Fibroblast of skin of left biceps (primary cell): ENCODE measurements at regions not wholly inside any gene's neighbourhood (a gene's known extent, or its start where the extent isn't known, plus 50 kb on each side); places are given as distances from the start of the nearest gene placed in this dataset.
"Not testable (repeated sequence)": the region's sequence is repeated elsewhere in the genome, so short reads cannot be mapped to it uniquely, and the experiment has no call there.

Source experiments
- DNase-seq, 2 experiments: peaks; one replicate each; pipeline ENCODE4 v3.0.0-alpha.2; 2013; ENCODE audit warnings: low read depth in 2 of 2

GRCh38 chr5:8557728-8558127 lies 688.8 kb downstream of the MTRR start:
- no peak for DNase-seq

GRCh38 chr5:8560776-8561175 lies 691.8 kb downstream of the MTRR start:
- no peak for DNase-seq

GRCh38 chr5:8561224-8561840 lies 692.4 kb downstream of the MTRR start:
- DNase-seq = no peak

- no peak for DNase-seq
Measured at GRCh38 chr5:8561854-8562253, 692.9 kb downstream of the MTRR start.

GRCh38 chr5:8563540-8563939 lies 694.6 kb downstream of the MTRR start:
- DNase-seq = not testable (repeated sequence)

GRCh38 chr5:8568858-8569257 lies 699.9 kb downstream of the MTRR start:
- no peak for DNase-seq

- no peak for DNase-seq
Measured at GRCh38 chr5:8570528-8570927, 701.6 kb downstream of the MTRR start.

- no peak for DNase-seq
Measured at GRCh38 chr5:8576178-8576577, 707.2 kb downstream of the MTRR start.

GRCh38 chr5:8577792-8578191 lies 708.8 kb downstream of the MTRR start:
- no peak for DNase-seq

GRCh38 chr5:8580298-8580697 lies 711.4 kb downstream of the MTRR start:
- DNase-seq = no peak

- no peak for DNase-seq
Measured at GRCh38 chr5:8581047-8581446, 712.1 kb downstream of the MTRR start.

GRCh38 chr5:8585230-8586018 lies 716.5 kb downstream of the MTRR start:
- no peak for DNase-seq

GRCh38 chr5:8590959-8591358 lies 722.0 kb downstream of the MTRR start:
- no peak for DNase-seq

GRCh38 chr5:8598356-8598755 lies 729.4 kb downstream of the MTRR start:
- DNase-seq = no peak

- no peak for DNase-seq
Measured at GRCh38 chr5:8598996-8599395, 730.0 kb downstream of the MTRR start.

- no peak for DNase-seq
Measured at GRCh38 chr5:8600843-8601242, 731.9 kb downstream of the MTRR start.

GRCh38 chr5:8601831-8602354 lies 732.9 kb downstream of the MTRR start:
- peak in 1 of 2 experiments; percentile 1 for DNase-seq

GRCh38 chr5:8606231-8606630 lies 737.3 kb downstream of the MTRR start:
- DNase-seq = no peak

GRCh38 chr5:8611067-8611466 lies 742.1 kb downstream of the MTRR start:
- no peak for DNase-seq

GRCh38 chr5:8613078-8613685 lies 744.2 kb downstream of the MTRR start:
- no peak for DNase-seq

GRCh38 chr5:8615142-8615858 lies 746.4 kb downstream of the MTRR start:
- DNase-seq = no peak

- DNase-seq = no peak
Measured at GRCh38 chr5:8628521-8628920, 759.6 kb downstream of the MTRR start.
